ENCODE measurements at regions not wholly inside any gene's neighbourhood (a gene's known extent, or its start where the extent isn't known, plus 50 kb on each side); places are given as distances from the start of the nearest gene placed in this dataset.

DNA sequence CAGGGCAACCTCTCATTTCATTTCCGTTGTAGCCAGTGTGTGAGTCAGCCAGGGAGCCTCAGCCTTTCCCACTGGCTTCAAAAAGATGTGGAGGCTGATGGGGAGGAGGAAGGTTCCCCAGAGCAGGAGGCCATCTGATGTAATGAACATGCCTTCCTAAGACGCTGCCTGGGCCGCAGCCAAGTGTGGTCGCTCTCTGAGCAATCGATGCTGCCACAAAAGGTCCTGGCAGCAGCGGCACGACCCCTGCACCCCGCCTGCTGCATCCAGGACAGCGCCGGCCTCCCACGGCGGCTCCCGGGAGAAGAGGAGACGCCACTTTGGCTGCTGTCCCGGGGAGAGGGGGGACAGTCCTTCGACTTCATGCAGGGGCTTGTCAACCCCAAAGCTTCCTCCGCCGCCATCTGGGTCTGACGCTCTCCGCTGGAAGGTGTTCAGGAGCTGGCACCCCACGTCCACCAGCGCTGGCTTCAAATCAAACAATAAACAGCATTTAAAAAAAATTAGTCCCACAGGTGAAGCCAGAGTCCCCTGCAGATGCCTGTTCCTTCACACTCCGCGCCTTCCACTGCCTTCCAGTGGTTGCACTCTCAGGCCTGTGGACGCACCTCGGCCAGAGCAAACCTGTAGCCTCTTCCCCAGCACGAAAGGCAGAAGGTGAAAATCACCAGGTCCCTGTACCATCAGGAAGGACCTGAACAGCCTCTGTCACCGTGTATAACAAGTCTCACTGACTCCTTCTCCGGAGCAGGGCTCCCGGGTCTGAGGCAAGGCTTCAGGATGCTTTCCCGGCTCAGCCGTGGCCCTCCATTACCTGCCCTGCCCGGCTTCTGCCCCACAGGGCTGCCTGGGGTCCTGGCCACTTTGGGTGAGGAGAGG lies 930.7 kb downstream of the BRD1 start:
- TF ChIP-seq, protein P1, sequence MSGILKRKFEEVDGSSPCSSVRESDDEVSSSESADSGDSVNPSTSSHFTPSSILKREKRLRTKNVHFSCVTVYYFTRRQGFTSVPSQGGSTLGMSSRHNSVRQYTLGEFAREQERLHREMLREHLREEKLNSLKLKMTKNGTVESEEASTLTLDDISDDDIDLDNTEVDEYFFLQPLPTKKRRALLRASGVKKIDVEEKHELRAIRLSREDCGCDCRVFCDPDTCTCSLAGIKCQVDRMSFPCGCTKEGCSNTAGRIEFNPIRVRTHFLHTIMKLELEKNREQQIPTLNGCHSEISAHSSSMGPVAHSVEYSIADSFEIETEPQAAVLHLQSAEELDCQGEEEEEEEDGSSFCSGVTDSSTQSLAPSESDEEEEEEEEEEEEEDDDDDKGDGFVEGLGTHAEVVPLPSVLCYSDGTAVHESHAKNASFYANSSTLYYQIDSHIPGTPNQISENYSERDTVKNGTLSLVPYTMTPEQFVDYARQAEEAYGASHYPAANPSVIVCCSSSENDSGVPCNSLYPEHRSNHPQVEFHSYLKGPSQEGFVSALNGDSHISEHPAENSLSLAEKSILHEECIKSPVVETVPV (CRISPR knock-in tag; IDR thresholded peaks at IDR 0.05), result no peak
- TF ChIP-seq TCF4 (CRISPR knock-in tag; IDR thresholded peaks at IDR 0.05; ENCODE audit: borderline replicate concordance) (no peak), ESRRG (CRISPR knock-in tag; IDR thresholded peaks at IDR 0.05) (no peak), ZC3H10 (CRISPR knock-in tag; IDR thresholded peaks at IDR 0.05) (no peak), CSDC2 (CRISPR knock-in tag; IDR thresholded peaks at IDR 0.05) (no peak), PPARA (CRISPR knock-in tag; IDR thresholded peaks at IDR 0.05; ENCODE audit: borderline replicate concordance) (no peak), SNAI2 (CRISPR knock-in tag; IDR thresholded peaks at IDR 0.05) (no peak), GLIS3 (CRISPR knock-in tag; IDR thresholded peaks at IDR 0.05) (no peak), ZNF70 (CRISPR knock-in tag; IDR thresholded peaks at IDR 0.05) (no peak), RARB (CRISPR knock-in tag; IDR thresholded peaks at IDR 0.05) (no peak)
- TF ChIP-seq, protein P2, sequence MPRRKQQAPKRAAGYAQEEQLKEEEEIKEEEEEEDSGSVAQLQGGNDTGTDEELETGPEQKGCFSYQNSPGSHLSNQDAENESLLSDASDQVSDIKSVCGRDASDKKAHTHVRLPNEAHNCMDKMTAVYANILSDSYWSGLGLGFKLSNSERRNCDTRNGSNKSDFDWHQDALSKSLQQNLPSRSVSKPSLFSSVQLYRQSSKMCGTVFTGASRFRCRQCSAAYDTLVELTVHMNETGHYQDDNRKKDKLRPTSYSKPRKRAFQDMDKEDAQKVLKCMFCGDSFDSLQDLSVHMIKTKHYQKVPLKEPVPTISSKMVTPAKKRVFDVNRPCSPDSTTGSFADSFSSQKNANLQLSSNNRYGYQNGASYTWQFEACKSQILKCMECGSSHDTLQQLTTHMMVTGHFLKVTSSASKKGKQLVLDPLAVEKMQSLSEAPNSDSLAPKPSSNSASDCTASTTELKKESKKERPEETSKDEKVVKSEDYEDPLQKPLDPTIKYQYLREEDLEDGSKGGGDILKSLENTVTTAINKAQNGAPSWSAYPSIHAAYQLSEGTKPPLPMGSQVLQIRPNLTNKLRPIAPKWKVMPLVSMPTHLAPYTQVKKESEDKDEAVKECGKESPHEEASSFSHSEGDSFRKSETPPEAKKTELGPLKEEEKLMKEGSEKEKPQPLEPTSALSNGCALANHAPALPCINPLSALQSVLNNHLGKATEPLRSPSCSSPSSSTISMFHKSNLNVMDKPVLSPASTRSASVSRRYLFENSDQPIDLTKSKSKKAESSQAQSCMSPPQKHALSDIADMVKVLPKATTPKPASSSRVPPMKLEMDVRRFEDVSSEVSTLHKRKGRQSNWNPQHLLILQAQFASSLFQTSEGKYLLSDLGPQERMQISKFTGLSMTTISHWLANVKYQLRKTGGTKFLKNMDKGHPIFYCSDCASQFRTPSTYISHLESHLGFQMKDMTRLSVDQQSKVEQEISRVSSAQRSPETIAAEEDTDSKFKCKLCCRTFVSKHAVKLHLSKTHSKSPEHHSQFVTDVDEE (CRISPR knock-in tag; IDR thresholded peaks at IDR 0.05), result no peak
- TF ChIP-seq, protein P3, sequence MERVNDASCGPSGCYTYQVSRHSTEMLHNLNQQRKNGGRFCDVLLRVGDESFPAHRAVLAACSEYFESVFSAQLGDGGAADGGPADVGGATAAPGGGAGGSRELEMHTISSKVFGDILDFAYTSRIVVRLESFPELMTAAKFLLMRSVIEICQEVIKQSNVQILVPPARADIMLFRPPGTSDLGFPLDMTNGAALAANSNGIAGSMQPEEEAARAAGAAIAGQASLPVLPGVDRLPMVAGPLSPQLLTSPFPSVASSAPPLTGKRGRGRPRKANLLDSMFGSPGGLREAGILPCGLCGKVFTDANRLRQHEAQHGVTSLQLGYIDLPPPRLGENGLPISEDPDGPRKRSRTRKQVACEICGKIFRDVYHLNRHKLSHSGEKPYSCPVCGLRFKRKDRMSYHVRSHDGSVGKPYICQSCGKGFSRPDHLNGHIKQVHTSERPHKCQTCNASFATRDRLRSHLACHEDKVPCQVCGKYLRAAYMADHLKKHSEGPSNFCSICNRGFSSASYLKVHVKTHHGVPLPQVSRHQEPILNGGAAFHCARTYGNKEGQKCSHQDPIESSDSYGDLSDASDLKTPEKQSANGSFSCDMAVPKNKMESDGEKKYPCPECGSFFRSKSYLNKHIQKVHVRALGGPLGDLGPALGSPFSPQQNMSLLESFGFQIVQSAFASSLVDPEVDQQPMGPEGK (CRISPR knock-in tag; IDR thresholded peaks at IDR 0.05; ENCODE audit: borderline replicate concordance), result no peak
- TF ChIP-seq, protein P4, sequence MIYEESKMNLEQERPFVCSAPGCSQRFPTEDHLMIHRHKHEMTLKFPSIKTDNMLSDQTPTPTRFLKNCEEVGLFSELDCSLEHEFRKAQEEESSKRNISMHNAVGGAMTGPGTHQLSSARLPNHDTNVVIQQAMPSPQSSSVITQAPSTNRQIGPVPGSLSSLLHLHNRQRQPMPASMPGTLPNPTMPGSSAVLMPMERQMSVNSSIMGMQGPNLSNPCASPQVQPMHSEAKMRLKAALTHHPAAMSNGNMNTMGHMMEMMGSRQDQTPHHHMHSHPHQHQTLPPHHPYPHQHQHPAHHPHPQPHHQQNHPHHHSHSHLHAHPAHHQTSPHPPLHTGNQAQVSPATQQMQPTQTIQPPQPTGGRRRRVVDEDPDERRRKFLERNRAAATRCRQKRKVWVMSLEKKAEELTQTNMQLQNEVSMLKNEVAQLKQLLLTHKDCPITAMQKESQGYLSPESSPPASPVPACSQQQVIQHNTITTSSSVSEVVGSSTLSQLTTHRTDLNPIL (CRISPR knock-in tag; IDR thresholded peaks at IDR 0.05; ENCODE audit: low read depth), result no peak
- TF ChIP-seq, protein P5, sequence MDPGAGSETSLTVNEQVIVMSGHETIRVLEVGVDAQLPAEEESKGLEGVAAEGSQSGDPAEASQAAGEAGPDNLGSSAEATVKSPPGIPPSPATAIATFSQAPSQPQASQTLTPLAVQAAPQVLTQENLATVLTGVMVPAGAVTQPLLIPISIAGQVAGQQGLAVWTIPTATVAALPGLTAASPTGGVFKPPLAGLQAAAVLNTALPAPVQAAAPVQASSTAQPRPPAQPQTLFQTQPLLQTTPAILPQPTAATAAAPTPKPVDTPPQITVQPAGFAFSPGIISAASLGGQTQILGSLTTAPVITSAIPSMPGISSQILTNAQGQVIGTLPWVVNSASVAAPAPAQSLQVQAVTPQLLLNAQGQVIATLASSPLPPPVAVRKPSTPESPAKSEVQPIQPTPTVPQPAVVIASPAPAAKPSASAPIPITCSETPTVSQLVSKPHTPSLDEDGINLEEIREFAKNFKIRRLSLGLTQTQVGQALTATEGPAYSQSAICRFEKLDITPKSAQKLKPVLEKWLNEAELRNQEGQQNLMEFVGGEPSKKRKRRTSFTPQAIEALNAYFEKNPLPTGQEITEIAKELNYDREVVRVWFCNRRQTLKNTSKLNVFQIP (CRISPR knock-in tag; IDR thresholded peaks at IDR 0.05; ENCODE audit: borderline replicate concordance, low read depth), result no peak
- ATAC-seq, result no peak

DNA sequence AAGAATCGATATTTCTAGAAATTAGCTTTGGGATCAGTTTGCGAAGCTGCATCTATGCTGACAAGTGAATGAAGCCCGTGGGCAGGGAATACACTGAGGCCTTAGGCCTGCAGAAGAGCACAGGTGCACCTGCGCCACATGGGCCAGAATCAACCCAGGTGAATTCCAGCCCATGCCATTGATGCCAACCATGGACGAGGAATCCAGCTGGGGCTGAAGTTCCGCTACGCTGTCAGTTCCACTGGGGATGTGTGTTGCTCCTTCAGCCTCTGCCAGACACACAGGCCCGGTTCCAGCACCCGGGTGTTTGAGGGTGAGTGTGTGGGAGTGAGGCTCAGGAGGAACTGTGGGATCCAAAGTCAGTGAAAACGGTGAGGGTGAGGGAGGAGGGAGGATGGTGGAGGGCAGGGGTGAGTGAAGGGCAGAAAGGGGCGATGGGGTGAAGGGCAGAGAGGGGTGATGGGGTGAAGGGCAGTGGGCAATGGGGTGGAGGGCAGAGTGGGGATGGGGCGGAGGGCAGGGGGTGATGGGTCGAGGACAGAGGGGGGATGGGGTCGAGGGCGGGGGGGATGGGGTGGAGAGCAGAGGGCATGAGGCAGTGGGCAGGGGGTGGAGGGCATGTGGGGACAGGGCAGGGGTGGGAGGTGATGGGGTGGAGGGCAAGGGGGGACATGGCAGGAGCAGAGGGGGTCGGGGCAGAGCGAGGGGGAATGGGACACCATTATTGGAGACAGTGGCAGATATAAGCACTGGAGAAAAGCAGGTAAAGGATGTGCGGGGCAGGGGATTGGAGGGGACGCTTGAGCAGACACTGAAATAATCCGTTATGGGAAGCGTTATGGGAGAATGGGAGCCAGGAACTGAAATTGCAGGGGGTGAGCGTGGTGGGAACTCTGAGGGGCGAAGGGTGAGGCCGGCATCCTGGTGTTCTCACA lies 931.6 kb downstream of the BRD1 start:
- no peak for ATAC-seq
- TF ChIP-seq ESRRG (CRISPR knock-in tag; IDR thresholded peaks at IDR 0.05) (no peak), ZNF565 (CRISPR knock-in tag; conservative IDR thresholded peaks at IDR 0.05; ENCODE audit: low read depth) (no peak)
- TF ChIP-seq, protein P3 (CRISPR knock-in tag; IDR thresholded peaks at IDR 0.05; ENCODE audit: borderline replicate concordance), result no peak

Data from SK-N-SH treated with all-trans-retinoic acid at 6 μM for 48 hours (cell line).